NB4 (cell line): ENCODE measurements at regions not wholly inside any gene's neighbourhood (a gene's known extent, or its start where the extent isn't known, plus 50 kb on each side); places are given as distances from the start of the nearest gene placed in this dataset.

Source experiments
- MYC ChIP-seq: IDR thresholded peaks from 2 replicates; pipeline ENCODE4 v1.6.1; 2011; ENCODE audit warnings: low read depth, low read length
- POLR2A ChIP-seq: IDR thresholded peaks from 2 replicates; pipeline ENCODE4 v1.6.1; 2011; ENCODE audit warnings: mild to moderate bottlenecking; ENCODE audit not compliant: insufficient read length; ENCODE audit errors: extremely low read depth
- TF ChIP-seq, protein P1 (sequence below): IDR thresholded peaks from one replicate; pipeline ENCODE4 v1.5.1; 2012; ENCODE audit warnings: low read depth, low read length
- TF ChIP-seq, protein P2 (sequence below): IDR thresholded peaks from 2 replicates; pipeline ENCODE4 v1.6.1; 2011; ENCODE audit warnings: low read depth, low read length

DNA sequence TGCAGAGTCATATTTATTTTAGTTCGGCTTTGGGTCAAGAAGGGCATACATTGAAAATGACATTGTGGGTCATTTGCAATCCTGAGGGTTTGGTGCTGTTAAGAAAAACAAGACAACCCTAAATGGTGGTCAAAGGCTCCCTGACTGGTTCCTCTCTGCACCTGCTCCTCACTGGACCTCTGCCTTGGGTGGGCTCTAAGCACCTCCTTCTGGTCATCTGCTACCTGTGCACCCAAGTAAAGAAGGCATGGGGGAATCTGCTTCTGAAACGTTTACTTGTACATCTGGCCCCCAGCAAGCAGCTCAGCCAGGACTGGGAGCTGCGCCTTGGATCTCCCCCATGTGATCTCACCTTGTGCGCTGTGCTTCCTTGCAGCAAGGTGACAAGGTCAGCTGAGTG, 55.2 kb upstream of the MAL start:
- TF ChIP-seq, protein P1, sequence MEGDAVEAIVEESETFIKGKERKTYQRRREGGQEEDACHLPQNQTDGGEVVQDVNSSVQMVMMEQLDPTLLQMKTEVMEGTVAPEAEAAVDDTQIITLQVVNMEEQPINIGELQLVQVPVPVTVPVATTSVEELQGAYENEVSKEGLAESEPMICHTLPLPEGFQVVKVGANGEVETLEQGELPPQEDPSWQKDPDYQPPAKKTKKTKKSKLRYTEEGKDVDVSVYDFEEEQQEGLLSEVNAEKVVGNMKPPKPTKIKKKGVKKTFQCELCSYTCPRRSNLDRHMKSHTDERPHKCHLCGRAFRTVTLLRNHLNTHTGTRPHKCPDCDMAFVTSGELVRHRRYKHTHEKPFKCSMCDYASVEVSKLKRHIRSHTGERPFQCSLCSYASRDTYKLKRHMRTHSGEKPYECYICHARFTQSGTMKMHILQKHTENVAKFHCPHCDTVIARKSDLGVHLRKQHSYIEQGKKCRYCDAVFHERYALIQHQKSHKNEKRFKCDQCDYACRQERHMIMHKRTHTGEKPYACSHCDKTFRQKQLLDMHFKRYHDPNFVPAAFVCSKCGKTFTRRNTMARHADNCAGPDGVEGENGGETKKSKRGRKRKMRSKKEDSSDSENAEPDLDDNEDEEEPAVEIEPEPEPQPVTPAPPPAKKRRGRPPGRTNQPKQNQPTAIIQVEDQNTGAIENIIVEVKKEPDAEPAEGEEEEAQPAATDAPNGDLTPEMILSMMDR = no peak
- no peak for TF ChIP-seq POLR2A
- TF ChIP-seq, protein P2, sequence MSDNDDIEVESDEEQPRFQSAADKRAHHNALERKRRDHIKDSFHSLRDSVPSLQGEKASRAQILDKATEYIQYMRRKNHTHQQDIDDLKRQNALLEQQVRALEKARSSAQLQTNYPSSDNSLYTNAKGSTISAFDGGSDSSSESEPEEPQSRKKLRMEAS = no peak
- no peak for TF ChIP-seq MYC
